ENCODE measurements at regions not wholly inside any gene's neighbourhood (a gene's known extent, or its start where the extent isn't known, plus 50 kb on each side); places are given as distances from the start of the nearest gene placed in this dataset.

- TF ChIP-seq REST (IDR thresholded peaks at IDR 0.05): no peak
Observed at GRCh38 chr14:105933238-105933637, 406.9 kb downstream of the TMEM121 start (continued).

GRCh38 chr14:105935384-105935783, 409.0 kb downstream of the TMEM121 start:
- Histone ChIP-seq H3K9me3 (peaks cover 22% of the 10 kb centered on the region), H3K4me3 (no peak overlapping the region), H3K4me1 (no peaks in the 10 kb centered on the region), H3K27ac (no peak overlapping the region), H3K4me2 (no peak overlapping the region)
- POLR2A ChIA-PET: no interaction called here
- TF ChIP-seq KDM5A (IDR thresholded peaks at IDR 0.05): no peak
- TF ChIP-seq FOSL2 (IDR thresholded peaks at IDR 0.05): no peak
- TF ChIP-seq FOSL2 (CRISPR knock-in tag; IDR thresholded peaks at IDR 0.05): no peak
- no peak for TF ChIP-seq HDAC2 (IDR thresholded peaks at IDR 0.05)
- TF ChIP-seq ESRRA (IDR thresholded peaks at IDR 0.05; ENCODE audit: borderline replicate concordance, low read length): no peak
- no peak for TF ChIP-seq BCL3 (IDR thresholded peaks at IDR 0.05)
- TF ChIP-seq KDM1A (IDR thresholded peaks at IDR 0.05; ENCODE audit: low read depth): no peak
- TF ChIP-seq CBX2 (IDR thresholded peaks at IDR 0.05; ENCODE audit: borderline replicate concordance, low read depth): no peak
- TF ChIP-seq REST (IDR thresholded peaks at IDR 0.05): no peak
- TF ChIP-seq NPAS2 (CRISPR knock-in tag; IDR thresholded peaks at IDR 0.05; ENCODE audit: borderline replicate concordance): no peak
- TF ChIP-seq HES2 (IDR thresholded peaks at IDR 0.05): no peak
- TF ChIP-seq POLR2AphosphoS2 (conservative IDR thresholded peaks at IDR 0.05; ENCODE audit: low read length): no peak
- TF ChIP-seq HOXB5 (CRISPR knock-in tag; IDR thresholded peaks at IDR 0.05): no peak
- TF ChIP-seq FOSB (CRISPR knock-in tag; IDR thresholded peaks at IDR 0.05): no peak
- ATAC-seq (no peak), DNase-seq (ENCODE audit: low read depth in 1 of 2, low spot score in 1 of 2) (no peak), FAIRE-seq (no peak)
- CTCF ChIA-PET: interaction anchor here (0.6 to 4.5 kb wide), 2 partner anchors 9 to 400 kb away, joined by 3 to 19 read pairs; no protein-coding TSS in a partner anchor
- WGBS (ENCODE audit: missing lambda C conversion rate): 25% methylated on average over 3 of the region's 3 CpGs

GRCh38 chr14:105937253-105938054, 411.1 kb downstream of the TMEM121 start:
- Histone ChIP-seq H3K4me1 (no peaks in the 10 kb centered on the region), H3K27ac (no peak overlapping the region), H3K9me3 (peaks cover 22% of the 10 kb centered on the region), H3K4me3 (no peak overlapping the region), H3K4me2 (no peak overlapping the region)
- FAIRE-seq (no peak), ATAC-seq (no peak), DNase-seq (ENCODE audit: low read depth in 1 of 2, low spot score in 1 of 2) (no peak)
- TF ChIP-seq PBX3 (IDR thresholded peaks at IDR 0.05) (no peak), HES2 (IDR thresholded peaks at IDR 0.05) (no peak), CEBPB (IDR thresholded peaks at IDR 0.05) (no peak), POLR2A (IDR thresholded peaks at IDR 0.05; ENCODE audit: low read length) (no peak), ATOH8 (CRISPR knock-in tag; IDR thresholded peaks at IDR 0.05; ENCODE audit: low read depth) (no peak), CTCF (IDR thresholded peaks at IDR 0.05) (no peak), TP53 (CRISPR knock-in tag; IDR thresholded peaks at IDR 0.05) (no peak), HOXB13 (CRISPR knock-in tag; IDR thresholded peaks at IDR 0.05; ENCODE audit: low read depth) (no peak), CBX8 (IDR thresholded peaks at IDR 0.05) (no peak)
- WGBS (ENCODE audit: missing lambda C conversion rate): 12% methylated on average over 11 of the region's 11 CpGs
- CTCF ChIA-PET: interaction anchor here (0.7 to 4.5 kb wide), 2 partner anchors 7 to 643 kb away, joined by 3 to 19 read pairs; no protein-coding TSS in a partner anchor
- POLR2A ChIA-PET: no interaction called here
